H9 (cell line): ENCODE measurements at regions not wholly inside any gene's neighbourhood (a gene's known extent, or its start where the extent isn't known, plus 50 kb on each side); places are given as distances from the start of the nearest gene placed in this dataset.

Experiments used
- DNase-seq: peaks from one replicate; pipeline ENCODE4 v3.0.0-alpha.2; 2017
- H2AFZ ChIP-seq: one replicate; pipeline ENCODE4 v1.6.1; 2013; ENCODE audit warnings: mild to moderate bottlenecking, low read length, control low read depth, moderate library complexity
- H2AK5ac ChIP-seq: 2 replicates; pipeline ENCODE4 v1.6.1; 2013; ENCODE audit warnings: low read length, control low read depth, mixed read lengths; ENCODE audit not compliant: insufficient read length
- H2BK120ac ChIP-seq: one replicate; pipeline ENCODE4 v1.6.1; 2013; ENCODE audit warnings: low read depth, mild to moderate bottlenecking, low read length, control low read depth, inconsistent platforms; ENCODE audit not compliant: poor library complexity, severe bottlenecking
- H2BK12ac ChIP-seq: 2 replicates; pipeline ENCODE4 v1.6.1; 2013; ENCODE audit warnings: low read length, control low read depth, mixed read lengths, low read depth; ENCODE audit not compliant: insufficient read length
- H2BK15ac ChIP-seq: 2 replicates; pipeline ENCODE4 v1.6.1; 2013; ENCODE audit warnings: low read depth, low read length, control low read depth
- H2BK20ac ChIP-seq: one replicate; pipeline ENCODE4 v1.6.1; 2013; ENCODE audit warnings: low read depth, mild to moderate bottlenecking, low read length, control low read depth, inconsistent platforms; ENCODE audit not compliant: poor library complexity, severe bottlenecking
- H2BK5ac ChIP-seq: 2 replicates; pipeline ENCODE4 v1.6.1; 2013; ENCODE audit warnings: low read length, control low read depth, mixed read lengths; ENCODE audit not compliant: insufficient read length
- H3K14ac ChIP-seq: 2 replicates; pipeline ENCODE4 v1.6.1; 2013; ENCODE audit warnings: low read length, control low read depth; ENCODE audit not compliant: insufficient read depth
- H3K18ac ChIP-seq: 2 replicates; pipeline ENCODE4 v1.6.1; 2013; ENCODE audit warnings: low read depth, mild to moderate bottlenecking, mixed read lengths, low read length, control low read depth; ENCODE audit not compliant: insufficient read length
- H3K23ac ChIP-seq: 2 replicates; pipeline ENCODE4 v1.6.1; 2013; ENCODE audit warnings: low read length, control low read depth, mixed read lengths, low read depth; ENCODE audit not compliant: insufficient read length
- H3K23me2 ChIP-seq: 2 replicates; pipeline ENCODE4 v1.6.1; 2013; ENCODE audit warnings: low read depth, mild to moderate bottlenecking, mixed read lengths, low read length, control low read depth; ENCODE audit not compliant: insufficient read length, poor library complexity, severe bottlenecking
- H3K27ac ChIP-seq: 2 replicates; pipeline ENCODE4 v1.5.1; 2013; ENCODE audit warnings: low read length, control low read depth, mixed read lengths, low read depth; ENCODE audit not compliant: insufficient read length
- H3K27me3 ChIP-seq: 2 replicates; pipeline ENCODE4 v1.6.1; 2013; ENCODE audit warnings: low read length, control low read depth, inconsistent platforms; ENCODE audit not compliant: insufficient read depth
- H3K4ac ChIP-seq: 2 replicates; pipeline ENCODE4 v1.6.1; 2013; ENCODE audit warnings: low read depth, mild to moderate bottlenecking, control low read depth, inconsistent platforms, low read length, moderate library complexity
- H3K4me1 ChIP-seq: 2 replicates; pipeline ENCODE4 v1.6.1; 2013; ENCODE audit warnings: low read length, control low read depth, inconsistent platforms; ENCODE audit not compliant: insufficient read depth
- H3K4me2 ChIP-seq: 2 replicates; pipeline ENCODE4 v1.6.1; 2013; ENCODE audit warnings: low read length, control low read depth, mixed read lengths; ENCODE audit not compliant: insufficient read length, insufficient read depth
- H3K56ac ChIP-seq: 2 replicates; pipeline ENCODE4 v1.6.1; 2013; ENCODE audit warnings: low read depth, mild to moderate bottlenecking, mixed read lengths, low read length, control low read depth; ENCODE audit not compliant: insufficient read length
- H3K79me1 ChIP-seq: 2 replicates; pipeline ENCODE4 v1.6.1; 2013; ENCODE audit warnings: low read depth, mild to moderate bottlenecking, moderate library complexity, low read length, control low read depth, inconsistent platforms; ENCODE audit not compliant: insufficient read depth, poor library complexity, severe bottlenecking
- H3K79me2 ChIP-seq: 2 replicates; pipeline ENCODE4 v1.6.1; 2013; ENCODE audit warnings: low read length, control low read depth, inconsistent platforms; ENCODE audit not compliant: insufficient read depth
- H3K9ac ChIP-seq: 2 replicates; pipeline ENCODE4 v1.6.1; 2013; ENCODE audit warnings: low read length, control low read depth, mixed read lengths; ENCODE audit not compliant: insufficient read length; ENCODE audit errors: extremely low read depth
- H3K9me3 ChIP-seq: one replicate; pipeline ENCODE4 v1.6.1; 2013; ENCODE audit warnings: low read depth, low read length, inconsistent platforms; ENCODE audit not compliant: control insufficient read depth
- H3T11ph ChIP-seq: one replicate; pipeline ENCODE4 v1.6.1; 2013; ENCODE audit warnings: mild to moderate bottlenecking, low read length, control low read depth, inconsistent platforms
- H4K20me1 ChIP-seq: one replicate; pipeline ENCODE4 v1.6.1; 2013; ENCODE audit not compliant: control insufficient read depth, insufficient read length, insufficient read depth
- H4K5ac ChIP-seq: 2 replicates; pipeline ENCODE4 v1.6.1; 2013; ENCODE audit warnings: low read depth, mild to moderate bottlenecking, mixed read lengths, low read length, control low read depth; ENCODE audit not compliant: insufficient read length
- H4K8ac ChIP-seq: replicated peaks from 2 replicates; pipeline ENCODE4 v1.6.1; 2013; ENCODE audit warnings: low read length, control low read depth, mixed read lengths, low read depth; ENCODE audit not compliant: insufficient read length
- H4K91ac ChIP-seq: 2 replicates; pipeline ENCODE4 v1.6.1; 2013; ENCODE audit warnings: low read depth, mild to moderate bottlenecking, moderate library complexity, mixed read lengths, low read length, control low read depth; ENCODE audit not compliant: insufficient read length
- H3K27ac Mint-ChIP-seq, 3 experiments: 2 replicates in 2 of 3; 3 replicates in 1 of 3; pipeline ENCODE4 v1.8.0; 2020 to 2021; ENCODE audit warnings: mixed read lengths in 3 of 3, mild to moderate bottlenecking in 1 of 3, moderate library complexity in 1 of 3
- H3K27me3 Mint-ChIP-seq: 2 replicates; pipeline ENCODE4 v1.8.0; 2021; ENCODE audit warnings: low read depth, mild to moderate bottlenecking, moderate library complexity, mixed read lengths
- H3K36me3 Mint-ChIP-seq, 3 experiments: 2 replicates in 2 of 3; 3 replicates in 1 of 3; pipeline ENCODE4 v1.8.0; 2020 to 2021; ENCODE audit warnings: low read depth in 3 of 3, mixed read lengths in 3 of 3; ENCODE audit not compliant: insufficient read depth in 1 of 3
- H3K4me1 Mint-ChIP-seq, 2 experiments: 2 replicates each; pipeline ENCODE4 v1.8.0; 2020; ENCODE audit warnings: mixed read lengths in 2 of 2
- H3K4me3 Mint-ChIP-seq, 2 experiments: 2 replicates in 1 of 2; 3 replicates in 1 of 2; pipeline ENCODE4 v1.8.0; 2020 to 2021; ENCODE audit warnings: mild to moderate bottlenecking in 2 of 2, mixed read lengths in 2 of 2, moderate library complexity in 1 of 2
- H3K9me3 Mint-ChIP-seq, 2 experiments: 2 replicates in 1 of 2; 3 replicates in 1 of 2; pipeline ENCODE4 v1.8.0; 2020; ENCODE audit warnings: mild to moderate bottlenecking in 2 of 2, mixed read lengths in 2 of 2, moderate library complexity in 1 of 2
- WGBS: extraction: QIAGEN DNeasy Blood & Tissue Kit; methylation state at CpG from one replicate; pipeline ENCODE4 v1.1.7; 2013; ENCODE audit warnings: missing lambda C conversion rate, low lambda C conversion rate, mixed read lengths; ENCODE audit not compliant: insufficient read length; ENCODE audit errors: extremely low coverage; 5-methylcytosine and 5-hydroxymethylcytosine counted together
- TF ChIP-seq, protein P1 (sequence below): fragments of 200-600 bp; sonication (generic); conservative IDR thresholded peaks from 3 replicates; pipeline ENCODE4 v1.8.0; 2021; ENCODE audit warnings: antibody characterized with exemption, mild to moderate bottlenecking

DNA sequence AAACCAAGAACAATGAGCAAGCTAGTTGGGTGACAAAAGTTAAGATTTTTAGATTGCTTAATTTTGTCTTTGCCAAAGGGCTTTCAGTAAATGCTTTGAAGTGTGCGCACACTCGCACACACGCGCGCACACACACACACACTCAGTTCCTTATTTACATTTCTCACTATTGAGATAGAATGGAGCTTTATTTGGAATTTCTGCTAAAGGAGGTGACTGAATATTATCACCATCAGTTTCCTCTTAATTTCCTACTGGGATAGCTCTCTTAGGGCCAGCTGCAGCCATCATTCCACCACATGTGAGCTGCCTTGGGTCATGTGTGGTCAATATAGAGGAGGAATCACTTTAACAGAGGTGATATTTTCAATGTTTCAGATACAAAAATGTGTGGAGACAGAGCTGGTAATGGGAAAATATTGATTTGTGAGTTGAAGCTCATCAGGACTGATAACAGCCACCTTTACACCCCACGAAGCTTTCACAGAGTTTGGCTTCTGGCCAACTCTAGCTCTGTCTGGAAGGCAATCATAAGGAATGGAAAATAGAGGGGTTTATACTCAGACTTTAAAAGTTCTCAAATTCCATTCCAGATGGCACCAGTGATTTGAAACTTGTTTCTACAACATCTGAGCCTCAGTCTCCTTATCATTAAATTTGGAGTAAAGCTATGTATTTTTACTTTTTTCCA, 99.9 kb downstream of the MACIR start:
- no peak overlapping the region for H3K27ac ChIP-seq
- no peak overlapping the region for H2BK12ac ChIP-seq
- no peak overlapping the region for H3K4ac ChIP-seq
- no peak overlapping the region for H2BK120ac ChIP-seq
- H3K4me2 ChIP-seq: no peak overlapping the region
- H3K79me1 ChIP-seq: no peaks in the 10 kb centered on the region
- H3K27me3 ChIP-seq: no peaks in the 10 kb centered on the region
- Mint-ChIP-seq H3K27me3 (no peaks in the 10 kb centered on the region), H3K27ac (no peak overlapping the region), H3K9me3 (no peaks in the 10 kb centered on the region), H3K36me3 (no peaks in the 10 kb centered on the region), H3K4me3 (no peak overlapping the region), H3K4me1 (no peaks in the 10 kb centered on the region)
- WGBS: no CpG with 5 or more reads among the region's 6 CpGs
- H3K9me3 ChIP-seq: no peaks in the 10 kb centered on the region
- no peak overlapping the region for H3T11ph ChIP-seq
- no peaks in the 10 kb centered on the region for H4K20me1 ChIP-seq
- H3K79me2 ChIP-seq: no peaks in the 10 kb centered on the region
- no peak overlapping the region for H3K14ac ChIP-seq
- H4K8ac ChIP-seq: no peak overlapping the region
- no peak overlapping the region for H4K5ac ChIP-seq
- H2BK20ac ChIP-seq: no peak overlapping the region
- no peak overlapping the region for H2BK15ac ChIP-seq
- H2AK5ac ChIP-seq: no peak overlapping the region
- H4K91ac ChIP-seq: no peak overlapping the region
- no peak for DNase-seq
- TF ChIP-seq, protein P1, sequence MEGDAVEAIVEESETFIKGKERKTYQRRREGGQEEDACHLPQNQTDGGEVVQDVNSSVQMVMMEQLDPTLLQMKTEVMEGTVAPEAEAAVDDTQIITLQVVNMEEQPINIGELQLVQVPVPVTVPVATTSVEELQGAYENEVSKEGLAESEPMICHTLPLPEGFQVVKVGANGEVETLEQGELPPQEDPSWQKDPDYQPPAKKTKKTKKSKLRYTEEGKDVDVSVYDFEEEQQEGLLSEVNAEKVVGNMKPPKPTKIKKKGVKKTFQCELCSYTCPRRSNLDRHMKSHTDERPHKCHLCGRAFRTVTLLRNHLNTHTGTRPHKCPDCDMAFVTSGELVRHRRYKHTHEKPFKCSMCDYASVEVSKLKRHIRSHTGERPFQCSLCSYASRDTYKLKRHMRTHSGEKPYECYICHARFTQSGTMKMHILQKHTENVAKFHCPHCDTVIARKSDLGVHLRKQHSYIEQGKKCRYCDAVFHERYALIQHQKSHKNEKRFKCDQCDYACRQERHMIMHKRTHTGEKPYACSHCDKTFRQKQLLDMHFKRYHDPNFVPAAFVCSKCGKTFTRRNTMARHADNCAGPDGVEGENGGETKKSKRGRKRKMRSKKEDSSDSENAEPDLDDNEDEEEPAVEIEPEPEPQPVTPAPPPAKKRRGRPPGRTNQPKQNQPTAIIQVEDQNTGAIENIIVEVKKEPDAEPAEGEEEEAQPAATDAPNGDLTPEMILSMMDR: no peak
- H3K9ac ChIP-seq: no peak overlapping the region
- H3K4me1 ChIP-seq: no peaks in the 10 kb centered on the region
- no peak overlapping the region for H3K18ac ChIP-seq
- no peak overlapping the region for H2BK5ac ChIP-seq
- no peaks in the 10 kb centered on the region for H3K23me2 ChIP-seq
- no peak overlapping the region for H3K56ac ChIP-seq
- H2AFZ ChIP-seq: no peak overlapping the region
- no peak overlapping the region for H3K23ac ChIP-seq
